ENCODE measurements at regions not wholly inside any gene's neighbourhood (a gene's known extent, or its start where the extent isn't known, plus 50 kb on each side); places are given as distances from the start of the nearest gene placed in this dataset.

DNA sequence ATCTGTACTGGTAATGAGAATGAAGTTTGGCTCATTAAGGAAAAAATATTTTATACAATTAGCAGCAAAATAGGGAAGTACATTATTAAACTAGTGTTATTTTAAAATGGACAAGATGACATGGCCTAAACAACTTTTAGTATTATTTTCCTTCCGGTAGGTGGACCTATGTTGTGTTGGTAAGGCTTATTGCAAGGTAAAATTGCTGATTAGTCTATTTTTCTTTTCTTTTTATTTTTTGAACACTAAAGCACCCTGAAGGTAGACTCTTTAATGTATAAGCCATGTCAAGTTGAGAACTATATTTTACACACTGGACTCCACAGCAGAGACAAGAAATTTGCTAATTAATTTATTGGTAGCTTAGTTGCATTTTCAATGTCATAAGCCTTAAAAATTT is 239.5 kb upstream of the POT1 start:
- TF ChIP-seq, protein P1, sequence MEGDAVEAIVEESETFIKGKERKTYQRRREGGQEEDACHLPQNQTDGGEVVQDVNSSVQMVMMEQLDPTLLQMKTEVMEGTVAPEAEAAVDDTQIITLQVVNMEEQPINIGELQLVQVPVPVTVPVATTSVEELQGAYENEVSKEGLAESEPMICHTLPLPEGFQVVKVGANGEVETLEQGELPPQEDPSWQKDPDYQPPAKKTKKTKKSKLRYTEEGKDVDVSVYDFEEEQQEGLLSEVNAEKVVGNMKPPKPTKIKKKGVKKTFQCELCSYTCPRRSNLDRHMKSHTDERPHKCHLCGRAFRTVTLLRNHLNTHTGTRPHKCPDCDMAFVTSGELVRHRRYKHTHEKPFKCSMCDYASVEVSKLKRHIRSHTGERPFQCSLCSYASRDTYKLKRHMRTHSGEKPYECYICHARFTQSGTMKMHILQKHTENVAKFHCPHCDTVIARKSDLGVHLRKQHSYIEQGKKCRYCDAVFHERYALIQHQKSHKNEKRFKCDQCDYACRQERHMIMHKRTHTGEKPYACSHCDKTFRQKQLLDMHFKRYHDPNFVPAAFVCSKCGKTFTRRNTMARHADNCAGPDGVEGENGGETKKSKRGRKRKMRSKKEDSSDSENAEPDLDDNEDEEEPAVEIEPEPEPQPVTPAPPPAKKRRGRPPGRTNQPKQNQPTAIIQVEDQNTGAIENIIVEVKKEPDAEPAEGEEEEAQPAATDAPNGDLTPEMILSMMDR (conservative IDR thresholded peaks at IDR 0.05 in 1 of 2, IDR thresholded peaks at IDR 0.05 in 1 of 2; ENCODE audit: extremely low read depth in 1 of 2, insufficient read depth in 1 of 2, low read depth in 1 of 2, low read length in 2 of 2), result no peak
- no peak for TF ChIP-seq EZH2 (IDR thresholded peaks at IDR 0.05; ENCODE audit: borderline replicate concordance, low read length)
